SK-N-SH treated with all-trans-retinoic acid at 6 μM for 48 hours (cell line): ENCODE measurements at regions not wholly inside any gene's neighbourhood (a gene's known extent, or its start where the extent isn't known, plus 50 kb on each side); places are given as distances from the start of the nearest gene placed in this dataset.

Experiments used
- ATAC-seq: fragments of 200-7000 bp; cut with Tn5 transposase; 3 replicates; pipeline ENCODE4 v1.9.1; 2020; ENCODE audit warnings: mild to moderate bottlenecking, moderate library complexity
- ARNTL ChIP-seq: fragments of 450-650 bp; formaldehyde crosslinking; IDR thresholded peaks from 2 replicates; pipeline ENCODE4 v1.5.0; 2020; ENCODE audit warnings: low read depth, mild to moderate bottlenecking, moderate library complexity, borderline replicate concordance
- BACH2 ChIP-seq: fragments of 250-450 bp; sonication (Bioruptor Pico); IDR thresholded peaks from 2 replicates; pipeline ENCODE4 v1.9.0; 2021; ENCODE audit warnings: mild to moderate bottlenecking, borderline replicate concordance
- CSDC2 ChIP-seq: fragments of 250-450 bp; sonication (Bioruptor Pico); IDR thresholded peaks from 2 replicates; pipeline ENCODE4 v1.5.0; 2020; ENCODE audit warnings: mild to moderate bottlenecking, moderate library complexity
- ESRRG ChIP-seq: fragments of 250-450 bp; sonication (Bioruptor Pico); IDR thresholded peaks from 2 replicates; pipeline ENCODE4 v1.6.1; 2021; ENCODE audit warnings: mild to moderate bottlenecking
- GLIS3 ChIP-seq: fragments of 250-450 bp; sonication (Bioruptor Pico); IDR thresholded peaks from 2 replicates; pipeline ENCODE4 v1.5.0; 2020; ENCODE audit warnings: mild to moderate bottlenecking, moderate library complexity
- OSR1 ChIP-seq: fragments of 250-450 bp; sonication (Bioruptor Pico); IDR thresholded peaks from 2 replicates; pipeline ENCODE4 v1.8.0; 2022; ENCODE audit warnings: moderate library complexity, mild to moderate bottlenecking, inconsistent platforms
- PPARA ChIP-seq: fragments of 250-450 bp; sonication (Bioruptor Pico); IDR thresholded peaks from 2 replicates; pipeline ENCODE4 v1.5.0; 2020; ENCODE audit warnings: mild to moderate bottlenecking, borderline replicate concordance
- RARB ChIP-seq: fragments of 250-450 bp; sonication (Bioruptor Pico); IDR thresholded peaks from 2 replicates; pipeline ENCODE4 v1.8.0; 2021; ENCODE audit warnings: mild to moderate bottlenecking, moderate library complexity
- SNAI2 ChIP-seq: fragments of 250-450 bp; sonication (Bioruptor Pico); IDR thresholded peaks from 2 replicates; pipeline ENCODE4 v1.5.0; 2020; ENCODE audit warnings: mild to moderate bottlenecking, moderate library complexity
- TCF4 ChIP-seq: fragments of 250-450 bp; sonication (Bioruptor Pico); IDR thresholded peaks from 2 replicates; pipeline ENCODE4 v1.8.0; 2021; ENCODE audit warnings: mild to moderate bottlenecking, moderate library complexity, borderline replicate concordance
- TOX ChIP-seq: fragments of 250-450 bp; sonication (Bioruptor Pico); IDR thresholded peaks from 2 replicates; pipeline ENCODE4 v1.8.0; 2021; ENCODE audit warnings: mild to moderate bottlenecking, moderate library complexity, borderline replicate concordance
- ZC3H10 ChIP-seq: fragments of 250-450 bp; sonication (Bioruptor Pico); IDR thresholded peaks from 2 replicates; pipeline ENCODE4 v1.5.1; 2021; ENCODE audit warnings: mild to moderate bottlenecking, moderate library complexity
- ZFP3 ChIP-seq: fragments of 250-450 bp; sonication (Bioruptor Pico); IDR thresholded peaks from 2 replicates; pipeline ENCODE4 v1.5.0; 2020; ENCODE audit warnings: mild to moderate bottlenecking, moderate library complexity
- ZFP30 ChIP-seq: fragments of 450-650 bp; formaldehyde crosslinking; IDR thresholded peaks from 2 replicates; pipeline ENCODE4 v1.5.0; 2022; ENCODE audit warnings: mild to moderate bottlenecking, moderate library complexity
- ZNF565 ChIP-seq: fragments of 450-650 bp; formaldehyde crosslinking; conservative IDR thresholded peaks from 2 replicates; pipeline ENCODE4 v1.5.0; 2020; ENCODE audit warnings: low read depth, mild to moderate bottlenecking, moderate library complexity
- ZNF70 ChIP-seq: fragments of 450-650 bp; formaldehyde crosslinking; IDR thresholded peaks from 2 replicates; pipeline ENCODE4 v1.5.0; 2020; ENCODE audit warnings: mild to moderate bottlenecking, moderate library complexity
- ZNF8 ChIP-seq: fragments of 450-650 bp; formaldehyde crosslinking; IDR thresholded peaks from 2 replicates; pipeline ENCODE4 v1.5.0; 2020; ENCODE audit warnings: mild to moderate bottlenecking, moderate library complexity
- TF ChIP-seq, protein P1 (sequence below): fragments of 250-450 bp; sonication (Bioruptor Pico); IDR thresholded peaks from 2 replicates; pipeline ENCODE4 v1.5.1; 2020; ENCODE audit warnings: low read depth, mild to moderate bottlenecking, moderate library complexity
- TF ChIP-seq, protein P2 (sequence below): fragments of 250-450 bp; sonication (Bioruptor Pico); IDR thresholded peaks from 2 replicates; pipeline ENCODE4 v1.8.0; 2021; ENCODE audit warnings: low read depth, mild to moderate bottlenecking, moderate library complexity, borderline replicate concordance
- TF ChIP-seq, protein P3 (sequence below): fragments of 250-450 bp; sonication (Bioruptor Pico); IDR thresholded peaks from 2 replicates; pipeline ENCODE4 v1.5.1; 2021; ENCODE audit warnings: mild to moderate bottlenecking, moderate library complexity
- TF ChIP-seq, protein P4 (sequence below): fragments of 250-450 bp; sonication (Bioruptor Pico); IDR thresholded peaks from 2 replicates; pipeline ENCODE4 v1.5.0; 2020; ENCODE audit warnings: mild to moderate bottlenecking, moderate library complexity
- TF ChIP-seq, protein P5 (sequence below): fragments of 250-450 bp; sonication (Bioruptor Pico); IDR thresholded peaks from 2 replicates; pipeline ENCODE4 v1.8.0; 2020; ENCODE audit warnings: mild to moderate bottlenecking, moderate library complexity, borderline replicate concordance

DNA sequence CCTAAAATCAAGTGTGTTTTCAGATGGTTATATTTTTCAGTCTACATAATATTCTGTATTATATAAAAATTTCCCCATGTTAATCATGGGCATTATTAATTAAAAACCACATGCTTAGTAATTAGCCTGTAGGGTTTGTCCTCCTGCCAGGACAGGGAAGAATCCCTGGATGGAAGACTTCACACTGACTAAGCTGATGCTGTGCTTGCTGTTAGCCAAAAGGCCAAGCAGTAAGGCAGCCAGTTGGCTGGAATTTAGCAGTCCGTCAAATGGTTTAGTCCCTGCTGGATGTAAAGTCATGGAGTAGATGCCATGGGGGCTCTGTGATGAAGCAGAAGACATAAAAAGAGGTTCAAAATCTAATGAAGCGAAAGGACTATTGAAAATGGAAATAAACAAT, 168.0 kb upstream of the OBI1 start (continued):
- TF ChIP-seq TOX (CRISPR knock-in tag) (no peak), ZC3H10 (no peak), SNAI2 (CRISPR knock-in tag) (no peak), CSDC2 (CRISPR knock-in tag) (no peak), ZNF8 (no peak), BACH2 (CRISPR knock-in tag) (no peak), RARB (CRISPR knock-in tag) (no peak), TCF4 (CRISPR knock-in tag) (no peak)
- TF ChIP-seq, protein P1, sequence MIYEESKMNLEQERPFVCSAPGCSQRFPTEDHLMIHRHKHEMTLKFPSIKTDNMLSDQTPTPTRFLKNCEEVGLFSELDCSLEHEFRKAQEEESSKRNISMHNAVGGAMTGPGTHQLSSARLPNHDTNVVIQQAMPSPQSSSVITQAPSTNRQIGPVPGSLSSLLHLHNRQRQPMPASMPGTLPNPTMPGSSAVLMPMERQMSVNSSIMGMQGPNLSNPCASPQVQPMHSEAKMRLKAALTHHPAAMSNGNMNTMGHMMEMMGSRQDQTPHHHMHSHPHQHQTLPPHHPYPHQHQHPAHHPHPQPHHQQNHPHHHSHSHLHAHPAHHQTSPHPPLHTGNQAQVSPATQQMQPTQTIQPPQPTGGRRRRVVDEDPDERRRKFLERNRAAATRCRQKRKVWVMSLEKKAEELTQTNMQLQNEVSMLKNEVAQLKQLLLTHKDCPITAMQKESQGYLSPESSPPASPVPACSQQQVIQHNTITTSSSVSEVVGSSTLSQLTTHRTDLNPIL (CRISPR knock-in tag) = no peak

DNA sequence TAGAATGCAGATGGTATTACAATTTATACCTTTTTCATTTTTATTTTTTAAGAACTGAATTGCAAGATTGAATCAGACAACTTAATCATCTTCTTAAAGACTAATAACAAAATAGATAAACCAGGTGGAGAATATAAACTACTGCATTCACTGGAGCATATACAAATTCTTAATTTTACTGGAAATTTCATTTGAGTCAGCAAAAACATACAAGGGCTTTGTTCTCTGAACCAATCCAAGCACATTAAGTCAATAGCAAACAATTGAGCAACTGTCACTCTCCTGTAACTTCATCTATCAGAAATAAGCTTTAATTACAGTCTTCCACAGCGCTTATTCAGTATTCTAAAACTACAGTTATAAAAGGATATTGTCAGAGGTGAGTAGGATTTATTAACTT, 167.4 kb upstream of the OBI1 start:
- no peak for TF ChIP-seq CSDC2 (CRISPR knock-in tag)
- ATAC-seq = no peak

DNA sequence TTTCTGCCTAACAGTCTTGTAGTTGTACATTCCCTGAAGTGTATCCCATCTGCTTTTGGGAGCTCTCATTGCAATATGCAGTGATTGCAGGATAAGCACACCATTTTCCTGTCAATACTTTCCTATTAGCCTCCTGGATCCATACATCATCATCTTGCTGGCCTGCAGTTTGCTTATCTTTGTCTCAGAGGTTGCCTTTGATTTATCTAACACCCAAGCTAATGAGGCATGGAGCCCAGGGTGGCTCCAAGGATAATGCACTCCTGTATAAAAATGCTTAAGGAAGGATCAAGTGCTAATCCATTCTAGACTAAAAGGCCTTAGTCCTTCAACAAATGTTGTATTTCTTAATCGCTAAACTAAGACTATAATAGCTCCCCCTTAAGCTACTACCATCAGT, 161.6 kb upstream of the OBI1 start:
- no peak for ATAC-seq
- no peak for TF ChIP-seq ZNF70 (CRISPR knock-in tag)
- TF ChIP-seq, protein P2, sequence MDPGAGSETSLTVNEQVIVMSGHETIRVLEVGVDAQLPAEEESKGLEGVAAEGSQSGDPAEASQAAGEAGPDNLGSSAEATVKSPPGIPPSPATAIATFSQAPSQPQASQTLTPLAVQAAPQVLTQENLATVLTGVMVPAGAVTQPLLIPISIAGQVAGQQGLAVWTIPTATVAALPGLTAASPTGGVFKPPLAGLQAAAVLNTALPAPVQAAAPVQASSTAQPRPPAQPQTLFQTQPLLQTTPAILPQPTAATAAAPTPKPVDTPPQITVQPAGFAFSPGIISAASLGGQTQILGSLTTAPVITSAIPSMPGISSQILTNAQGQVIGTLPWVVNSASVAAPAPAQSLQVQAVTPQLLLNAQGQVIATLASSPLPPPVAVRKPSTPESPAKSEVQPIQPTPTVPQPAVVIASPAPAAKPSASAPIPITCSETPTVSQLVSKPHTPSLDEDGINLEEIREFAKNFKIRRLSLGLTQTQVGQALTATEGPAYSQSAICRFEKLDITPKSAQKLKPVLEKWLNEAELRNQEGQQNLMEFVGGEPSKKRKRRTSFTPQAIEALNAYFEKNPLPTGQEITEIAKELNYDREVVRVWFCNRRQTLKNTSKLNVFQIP (CRISPR knock-in tag) = no peak
- TF ChIP-seq ARNTL = no peak
- no peak for TF ChIP-seq ZFP3 (CRISPR knock-in tag)
- TF ChIP-seq ZFP30 (CRISPR knock-in tag) = no peak
- TF ChIP-seq TCF4 (CRISPR knock-in tag) = no peak
- TF ChIP-seq OSR1 = no peak

DNA sequence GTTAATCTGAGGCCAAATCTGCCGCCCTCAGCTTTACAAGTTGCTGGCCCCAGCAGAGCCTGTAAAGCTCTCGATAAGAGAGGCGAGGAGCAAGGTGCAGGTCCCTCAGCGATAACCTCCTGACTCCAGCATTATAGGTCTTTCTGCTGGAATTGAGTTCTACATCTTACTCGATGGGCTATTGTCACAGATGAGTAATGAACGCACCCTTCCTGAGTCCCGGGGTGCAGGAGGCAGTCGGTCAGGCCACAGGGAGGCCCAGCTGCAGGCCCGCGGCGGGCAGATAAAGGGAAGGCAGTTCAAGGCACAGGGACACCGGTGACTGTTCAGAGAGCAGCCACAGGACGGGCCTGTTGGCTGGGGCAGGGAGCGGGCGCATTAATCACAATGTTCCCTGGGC, 157.6 kb upstream of the OBI1 start:
- TF ChIP-seq ZNF565 (CRISPR knock-in tag) (no peak), BACH2 (CRISPR knock-in tag) (no peak), ZNF8 (no peak), SNAI2 (CRISPR knock-in tag) (no peak), ZNF70 (CRISPR knock-in tag) (no peak), CSDC2 (CRISPR knock-in tag) (no peak), RARB (CRISPR knock-in tag) (no peak), ARNTL (no peak), ZC3H10 (no peak), ESRRG (CRISPR knock-in tag) (no peak), TOX (CRISPR knock-in tag) (no peak), PPARA (CRISPR knock-in tag) (no peak), GLIS3 (no peak)
- TF ChIP-seq, protein P3, sequence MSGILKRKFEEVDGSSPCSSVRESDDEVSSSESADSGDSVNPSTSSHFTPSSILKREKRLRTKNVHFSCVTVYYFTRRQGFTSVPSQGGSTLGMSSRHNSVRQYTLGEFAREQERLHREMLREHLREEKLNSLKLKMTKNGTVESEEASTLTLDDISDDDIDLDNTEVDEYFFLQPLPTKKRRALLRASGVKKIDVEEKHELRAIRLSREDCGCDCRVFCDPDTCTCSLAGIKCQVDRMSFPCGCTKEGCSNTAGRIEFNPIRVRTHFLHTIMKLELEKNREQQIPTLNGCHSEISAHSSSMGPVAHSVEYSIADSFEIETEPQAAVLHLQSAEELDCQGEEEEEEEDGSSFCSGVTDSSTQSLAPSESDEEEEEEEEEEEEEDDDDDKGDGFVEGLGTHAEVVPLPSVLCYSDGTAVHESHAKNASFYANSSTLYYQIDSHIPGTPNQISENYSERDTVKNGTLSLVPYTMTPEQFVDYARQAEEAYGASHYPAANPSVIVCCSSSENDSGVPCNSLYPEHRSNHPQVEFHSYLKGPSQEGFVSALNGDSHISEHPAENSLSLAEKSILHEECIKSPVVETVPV = no peak
- TF ChIP-seq, protein P4, sequence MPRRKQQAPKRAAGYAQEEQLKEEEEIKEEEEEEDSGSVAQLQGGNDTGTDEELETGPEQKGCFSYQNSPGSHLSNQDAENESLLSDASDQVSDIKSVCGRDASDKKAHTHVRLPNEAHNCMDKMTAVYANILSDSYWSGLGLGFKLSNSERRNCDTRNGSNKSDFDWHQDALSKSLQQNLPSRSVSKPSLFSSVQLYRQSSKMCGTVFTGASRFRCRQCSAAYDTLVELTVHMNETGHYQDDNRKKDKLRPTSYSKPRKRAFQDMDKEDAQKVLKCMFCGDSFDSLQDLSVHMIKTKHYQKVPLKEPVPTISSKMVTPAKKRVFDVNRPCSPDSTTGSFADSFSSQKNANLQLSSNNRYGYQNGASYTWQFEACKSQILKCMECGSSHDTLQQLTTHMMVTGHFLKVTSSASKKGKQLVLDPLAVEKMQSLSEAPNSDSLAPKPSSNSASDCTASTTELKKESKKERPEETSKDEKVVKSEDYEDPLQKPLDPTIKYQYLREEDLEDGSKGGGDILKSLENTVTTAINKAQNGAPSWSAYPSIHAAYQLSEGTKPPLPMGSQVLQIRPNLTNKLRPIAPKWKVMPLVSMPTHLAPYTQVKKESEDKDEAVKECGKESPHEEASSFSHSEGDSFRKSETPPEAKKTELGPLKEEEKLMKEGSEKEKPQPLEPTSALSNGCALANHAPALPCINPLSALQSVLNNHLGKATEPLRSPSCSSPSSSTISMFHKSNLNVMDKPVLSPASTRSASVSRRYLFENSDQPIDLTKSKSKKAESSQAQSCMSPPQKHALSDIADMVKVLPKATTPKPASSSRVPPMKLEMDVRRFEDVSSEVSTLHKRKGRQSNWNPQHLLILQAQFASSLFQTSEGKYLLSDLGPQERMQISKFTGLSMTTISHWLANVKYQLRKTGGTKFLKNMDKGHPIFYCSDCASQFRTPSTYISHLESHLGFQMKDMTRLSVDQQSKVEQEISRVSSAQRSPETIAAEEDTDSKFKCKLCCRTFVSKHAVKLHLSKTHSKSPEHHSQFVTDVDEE (CRISPR knock-in tag) = no peak
- TF ChIP-seq, protein P5, sequence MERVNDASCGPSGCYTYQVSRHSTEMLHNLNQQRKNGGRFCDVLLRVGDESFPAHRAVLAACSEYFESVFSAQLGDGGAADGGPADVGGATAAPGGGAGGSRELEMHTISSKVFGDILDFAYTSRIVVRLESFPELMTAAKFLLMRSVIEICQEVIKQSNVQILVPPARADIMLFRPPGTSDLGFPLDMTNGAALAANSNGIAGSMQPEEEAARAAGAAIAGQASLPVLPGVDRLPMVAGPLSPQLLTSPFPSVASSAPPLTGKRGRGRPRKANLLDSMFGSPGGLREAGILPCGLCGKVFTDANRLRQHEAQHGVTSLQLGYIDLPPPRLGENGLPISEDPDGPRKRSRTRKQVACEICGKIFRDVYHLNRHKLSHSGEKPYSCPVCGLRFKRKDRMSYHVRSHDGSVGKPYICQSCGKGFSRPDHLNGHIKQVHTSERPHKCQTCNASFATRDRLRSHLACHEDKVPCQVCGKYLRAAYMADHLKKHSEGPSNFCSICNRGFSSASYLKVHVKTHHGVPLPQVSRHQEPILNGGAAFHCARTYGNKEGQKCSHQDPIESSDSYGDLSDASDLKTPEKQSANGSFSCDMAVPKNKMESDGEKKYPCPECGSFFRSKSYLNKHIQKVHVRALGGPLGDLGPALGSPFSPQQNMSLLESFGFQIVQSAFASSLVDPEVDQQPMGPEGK (CRISPR knock-in tag) = no peak
- TF ChIP-seq, protein P2 (CRISPR knock-in tag) = no peak
- TF ChIP-seq, protein P1 (CRISPR knock-in tag) = no peak
- ATAC-seq = no peak
